IMR-90 (cell line): ENCODE measurements at regions not wholly inside any gene's neighbourhood (a gene's known extent, or its start where the extent isn't known, plus 50 kb on each side); places are given as distances from the start of the nearest gene placed in this dataset.

Experiments
- ATAC-seq: fragments of 200-7000 bp; cut with Tn5 transposase; 2 replicates; pipeline ENCODE4 v1.9.1; 2020; ENCODE audit warnings: low read depth, mild to moderate bottlenecking, moderate library complexity
- BruUV-seq: library from RNA; stranded (reverse); fragments of 400-500 nt; replicated peaks from 2 replicates; lab custom pipeline; 2021; lab: Mats Ljungman, UMichigan
- CTCF ChIA-PET: fragments of 300-600 bp; formaldehyde crosslinking; extraction: SDS; loops from one replicate; lab custom pipeline; 2021; ENCODE audit warnings: antibody characterized with exemption; lab: Yijun Ruan, JAX
- POLR2A ChIA-PET: fragments of 300-600 bp; sonication (Branson Sonifier 250); formaldehyde crosslinking; loops from one replicate; lab custom pipeline; 2022; ENCODE audit warnings: antibody characterized with exemption; ENCODE audit not compliant: unreplicated experiment; lab: Charles Lee
- DNase-seq: peaks from one replicate; pipeline ENCODE4 v3.0.0; 2013
- H2AFZ ChIP-seq: replicated peaks from 2 replicates; pipeline ENCODE3; 2013; ENCODE audit warnings: low read length, mild to moderate bottlenecking; ENCODE audit not compliant: poor library complexity
- H2AK5ac ChIP-seq: 2 replicates; pipeline ENCODE4 v1.6.1; 2013; ENCODE audit warnings: low read depth, low read length, inconsistent platforms
- H2AK9ac ChIP-seq: replicated peaks from 2 replicates; pipeline ENCODE3; 2013; ENCODE audit warnings: mild to moderate bottlenecking, low read depth, low read length, moderate library complexity; ENCODE audit not compliant: poor library complexity
- H2BK120ac ChIP-seq: 2 replicates; pipeline ENCODE4 v1.6.1; 2013; ENCODE audit warnings: low read depth, low read length, inconsistent platforms
- H2BK15ac ChIP-seq: 3 replicates; pipeline ENCODE4 v1.6.1; 2013; ENCODE audit warnings: low read depth, low read length, inconsistent platforms
- H2BK20ac ChIP-seq: 2 replicates; pipeline ENCODE4 v1.6.1; 2013; ENCODE audit warnings: low read depth, mild to moderate bottlenecking, inconsistent platforms, low read length, moderate library complexity
- H2BK5ac ChIP-seq: 2 replicates; pipeline ENCODE4 v1.6.1; 2013; ENCODE audit warnings: mild to moderate bottlenecking, low read depth, low read length, inconsistent platforms; ENCODE audit not compliant: poor library complexity, severe bottlenecking
- H3K14ac ChIP-seq: replicated peaks from 2 replicates; pipeline ENCODE4 v1.6.1; 2013; ENCODE audit warnings: low read depth, low read length, inconsistent platforms
- H3K18ac ChIP-seq: 2 replicates; pipeline ENCODE4 v1.6.1; 2013; ENCODE audit warnings: low read depth, low read length, control low read depth
- H3K23ac ChIP-seq: 2 replicates; pipeline ENCODE4 v1.6.1; 2013; ENCODE audit warnings: low read depth, low read length, inconsistent platforms
- H3K27ac ChIP-seq: 2 replicates; pipeline ENCODE4 v1.5.1; 2013; ENCODE audit warnings: mild to moderate bottlenecking, control low read depth, low read length; ENCODE audit not compliant: insufficient read depth
- H3K27me3 ChIP-seq: 2 replicates; pipeline ENCODE4 v1.6.1; 2013; ENCODE audit warnings: low read length; ENCODE audit not compliant: control insufficient read depth, insufficient read depth
- H3K36me3 ChIP-seq: 2 replicates; pipeline ENCODE4 v1.6.1; 2013; ENCODE audit warnings: low read length, mixed read lengths; ENCODE audit not compliant: control insufficient read depth, insufficient read depth
- H3K4ac ChIP-seq: 2 replicates; pipeline ENCODE4 v1.6.1; 2013; ENCODE audit warnings: low read depth, low read length, inconsistent platforms
- H3K4me1 ChIP-seq: 2 replicates; pipeline ENCODE4 v1.6.1; 2013; ENCODE audit warnings: low read length, mixed read lengths; ENCODE audit not compliant: control insufficient read depth, insufficient read depth
- H3K4me2 ChIP-seq: 2 replicates; pipeline ENCODE4 v1.6.1; 2013; ENCODE audit warnings: low read depth, mild to moderate bottlenecking, control low read depth, low read length, moderate library complexity
- H3K4me3 ChIP-seq: 2 replicates; pipeline ENCODE4 v1.5.1; 2013; ENCODE audit warnings: low read depth, mild to moderate bottlenecking, control low read depth, low read length, moderate library complexity; ENCODE audit not compliant: insufficient read depth
- H3K56ac ChIP-seq: 2 replicates; pipeline ENCODE4 v1.6.1; 2013; ENCODE audit warnings: low read length, inconsistent platforms; ENCODE audit not compliant: insufficient read depth; ENCODE audit errors: extremely low read depth
- H3K79me1 ChIP-seq, 2 experiments: 2 replicates each; pipeline ENCODE4 v1.6.1; 2013; ENCODE audit warnings: low read length in 2 of 2, inconsistent platforms in 1 of 2, low read depth in 1 of 2
- H3K9ac ChIP-seq: 2 replicates; pipeline ENCODE4 v1.6.1; 2013; ENCODE audit warnings: low read depth, low read length, control low read depth
- H3K9me1 ChIP-seq: 2 replicates; pipeline ENCODE4 v1.6.1; 2013; ENCODE audit warnings: low read length, inconsistent platforms; ENCODE audit not compliant: insufficient read depth
- H3K9me3 ChIP-seq: 2 replicates; pipeline ENCODE4 v1.6.1; 2013; ENCODE audit warnings: low read length; ENCODE audit not compliant: control insufficient read depth, insufficient read depth
- H4K20me1 ChIP-seq: 2 replicates; pipeline ENCODE4 v1.6.1; 2013; ENCODE audit warnings: low read length, inconsistent platforms; ENCODE audit not compliant: insufficient read depth
- H4K5ac ChIP-seq: 2 replicates; pipeline ENCODE4 v1.6.1; 2013; ENCODE audit warnings: mild to moderate bottlenecking, low read depth, low read length, control low read depth
- H4K8ac ChIP-seq, 2 experiments: 2 replicates each; pipeline ENCODE4 v1.6.1; 2013; ENCODE audit warnings: low read depth in 2 of 2, low read length in 2 of 2, control low read depth in 1 of 2, inconsistent platforms in 1 of 2
- H4K91ac ChIP-seq: 2 replicates; pipeline ENCODE4 v1.6.1; 2013; ENCODE audit warnings: low read depth, low read length, inconsistent platforms; ENCODE audit not compliant: insufficient read depth
- POLR2A ChIP-seq: IDR thresholded peaks from 2 replicates; pipeline ENCODE4 v1.6.1; 2012; ENCODE audit warnings: mild to moderate bottlenecking, low read depth, low read length
- WGBS, 2 experiments: methylation state at CpG; one replicate each; pipeline versions ENCODE4 v1.1.5 to v1.1.7; 2013; ENCODE audit warnings: missing lambda C conversion rate in 2 of 2; ENCODE audit not compliant: insufficient read length in 1 of 2; ENCODE audit errors: extremely low coverage in 2 of 2; 5-methylcytosine and 5-hydroxymethylcytosine counted together
- dilution Hi-C: fragments of 300-500 bp; cut with HindIII; formaldehyde crosslinking; loops from one replicate; pipeline ENCODE4 v1.14.3; 2018; ENCODE audit warnings: low sequenced_read_pairs; ENCODE audit not compliant: unreplicated experiment
- in situ Hi-C: fragments of 300-500 bp; cut with MboI; formaldehyde crosslinking; loops from 3 replicates; pipeline ENCODE4 v1.14.3; 2019; ENCODE audit warnings: low sequenced_read_pairs, inconsistent platforms, mixed read lengths
- intact Hi-C: fragments of 100-400 bp; cut with micrococcal nuclease; formaldehyde crosslinking; loops from 2 replicates; pipeline ENCODE4 v1.10.0; 2022

GRCh38 chr3:94248042-94248441, 185.2 kb downstream of the NSUN3 start:
- ATAC-seq (no peak), DNase-seq (no peak)
- Histone ChIP-seq H2BK15ac (no peak overlapping the region), H3K14ac (no peak overlapping the region), H3K27me3 (no peaks in the 10 kb centered on the region), H4K20me1 (no peaks in the 10 kb centered on the region), H2AK5ac (no peak overlapping the region), H3K36me3 (no peaks in the 10 kb centered on the region), H3K4ac (no peak overlapping the region), H2BK5ac (no peak overlapping the region), H3K18ac (no peak overlapping the region), H3K9ac (no peak overlapping the region), H3K27ac (no peak overlapping the region), H3K9me1 (no peaks in the 10 kb centered on the region), H4K91ac (no peak overlapping the region), H3K9me3 (no peaks in the 10 kb centered on the region), H4K8ac (no peak overlapping the region), H3K56ac (no peak overlapping the region), H2BK120ac (no peak overlapping the region), H2AK9ac (no peak overlapping the region), H3K4me3 (no peak overlapping the region), H2AFZ (no peak overlapping the region), H2BK20ac (no peak overlapping the region), H4K5ac (no peak overlapping the region), H3K79me1 (no peaks in the 10 kb centered on the region), H3K4me2 (no peak overlapping the region), H3K23ac (no peak overlapping the region), H3K4me1 (no peaks in the 10 kb centered on the region)
- in situ Hi-C loops: no loop called here
- ChIA-PET POLR2A (no interaction called here), CTCF (interaction anchor here (1.0 to 3.0 kb wide), 2 partner anchors 12 to 16 kb away, joined by 4 to 17 read pairs; no protein-coding TSS in a partner anchor)
- dilution Hi-C loops: no loop called here
- intact Hi-C loops: no loop called here
- no peak for TF ChIP-seq POLR2A
- no CpG with 5 or more reads among the region's 1 CpG for WGBS, 2 experiments
- BruUV-seq: no TSS peak
